Fibroblast of the aortic adventitia (primary cell): ENCODE measurements at regions not wholly inside any gene's neighbourhood (a gene's known extent, or its start where the extent isn't known, plus 50 kb on each side); places are given as distances from the start of the nearest gene placed in this dataset.

Experiments used
- DNase-seq: peaks from one replicate; pipeline ENCODE4 v3.0.0-alpha.2; 2010; ENCODE audit warnings: low read depth
- H3K4me3 ChIP-seq: 2 replicates; pipeline ENCODE4 v1.5.1; 2011; ENCODE audit warnings: low read depth, mild to moderate bottlenecking, control low read depth, low read length, moderate library complexity
- CTCF ChIP-seq: IDR thresholded peaks from 2 replicates; pipeline ENCODE4 v1.5.1; 2011; ENCODE audit warnings: mild to moderate bottlenecking, low read length, control low read depth, inconsistent platforms; ENCODE audit not compliant: insufficient read depth

GRCh38 chr1:209377995-209378394 lies 205.5 kb upstream of the CAMK1G start:
- TF ChIP-seq CTCF, result no peak
- no peak overlapping the region for H3K4me3 ChIP-seq
- DNase-seq, result no peak

- H3K4me3 ChIP-seq, result no peak overlapping the region
- no peak for TF ChIP-seq CTCF
- no peak for DNase-seq
Observed at GRCh38 chr1:209379280-209379679, 204.2 kb upstream of the CAMK1G start.

- DNase-seq, result no peak
- no peak for TF ChIP-seq CTCF
- H3K4me3 ChIP-seq, result no peak overlapping the region
Observed at GRCh38 chr1:209380420-209380819, 203.1 kb upstream of the CAMK1G start.

GRCh38 chr1:209382231-209383100 lies 201.0 kb upstream of the CAMK1G start:
- TF ChIP-seq CTCF, result no peak
- H3K4me3 ChIP-seq, result no peak overlapping the region
- DNase-seq, result no peak

GRCh38 chr1:209383422-209383821 lies 200.1 kb upstream of the CAMK1G start:
- DNase-seq, result no peak
- H3K4me3 ChIP-seq, result no peak overlapping the region
- no peak for TF ChIP-seq CTCF

GRCh38 chr1:209383907-209384709 lies 199.4 kb upstream of the CAMK1G start:
- no peak for DNase-seq
- no peak overlapping the region for H3K4me3 ChIP-seq
- no peak for TF ChIP-seq CTCF
